ENCODE measurements at regions not wholly inside any gene's neighbourhood (a gene's known extent, or its start where the extent isn't known, plus 50 kb on each side); places are given as distances from the start of the nearest gene placed in this dataset.

DNA sequence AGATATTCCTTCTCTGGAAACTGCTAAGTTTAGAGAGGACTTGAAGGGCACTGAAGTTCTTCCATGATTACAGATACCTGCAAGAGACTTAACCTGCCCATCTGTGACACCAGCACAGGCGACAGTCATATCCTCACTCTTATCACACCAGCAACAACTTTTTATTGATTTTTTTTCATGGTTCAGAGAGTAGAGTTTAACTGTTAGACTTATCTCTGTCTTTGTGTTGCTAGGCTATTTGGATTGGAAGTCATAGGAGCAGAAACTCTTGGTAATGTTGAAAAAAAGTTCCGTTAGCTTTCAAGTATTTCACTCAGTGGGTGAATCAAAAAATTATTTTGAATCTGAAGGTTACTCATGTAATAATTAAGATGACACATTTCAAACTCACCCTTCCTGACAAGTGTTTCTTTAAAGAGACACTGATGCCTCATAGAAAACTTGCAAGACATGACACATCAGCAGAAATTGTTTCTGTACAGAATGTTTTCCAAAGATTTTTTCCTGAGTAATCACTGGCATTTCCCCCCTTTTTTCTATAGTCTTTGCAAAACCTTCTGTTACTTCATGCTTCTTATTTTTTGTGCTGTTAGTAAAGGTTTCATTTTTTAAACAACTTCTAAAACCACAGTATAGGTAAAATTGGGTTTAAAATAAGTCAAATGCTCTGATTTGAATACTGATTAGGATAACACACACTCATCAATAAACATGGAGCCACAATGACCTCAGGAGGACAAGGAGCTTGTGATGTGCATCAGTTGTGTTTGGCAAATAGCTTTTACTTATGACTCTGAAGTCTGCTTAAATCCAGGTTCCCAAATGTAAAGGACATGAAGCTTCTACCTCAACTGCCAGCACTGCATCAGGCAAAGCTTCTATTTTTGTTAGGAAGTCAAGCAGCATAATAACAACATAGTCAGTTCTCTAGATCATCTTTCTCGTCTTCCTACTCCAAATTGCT, 252.9 kb upstream of the MAN1A1 start:
- Histone ChIP-seq H3K27ac (ENCODE audit: low read length) (no peak overlapping the region), H3K79me2 (replicated peaks; ENCODE audit: insufficient read depth, low read length) (no peaks in the 10 kb centered on the region), H3K4me2 (ENCODE audit: low read length) (no peak overlapping the region), H3K27me3 (ENCODE audit: insufficient read depth, low read depth, low read length) (no peaks in the 10 kb centered on the region), H3K36me3 (ENCODE audit: insufficient read depth, low read length) (no peaks in the 10 kb centered on the region), H3K4me3 (ENCODE audit: low read length) (no peak overlapping the region), H4K20me1 (ENCODE audit: insufficient read depth) (no peaks in the 10 kb centered on the region), H3F3A (ENCODE audit: insufficient read depth, low read length, poor library complexity, severe bottlenecking) (no peaks in the 10 kb centered on the region), H3K9me2 (ENCODE audit: insufficient read depth, low read length) (no peaks in the 10 kb centered on the region), H2AFZ (ENCODE audit: low read depth, low read length) (no peak overlapping the region), H3K9ac (ENCODE audit: low read length) (no peak overlapping the region), H3K9me3 (ENCODE audit: low read length) (no peaks in the 10 kb centered on the region)
- TF ChIP-seq EP300 (conservative IDR thresholded peaks at IDR 0.05; ENCODE audit: poor library complexity, severe bottlenecking) (no peak), POLR2AphosphoS5 (IDR thresholded peaks at IDR 0.05) (no peak), RAD21 (conservative IDR thresholded peaks at IDR 0.05) (no peak), SMC3 (conservative IDR thresholded peaks at IDR 0.05; ENCODE audit: poor library complexity) (no peak), EZH2 (IDR thresholded peaks at IDR 0.05; ENCODE audit: borderline replicate concordance, insufficient read depth, low read length, poor library complexity, severe bottlenecking) (no peak), TAF1 (IDR thresholded peaks at IDR 0.05; ENCODE audit: low read depth) (no peak), MXI1 (conservative IDR thresholded peaks at IDR 0.05; ENCODE audit: poor library complexity, severe bottlenecking) (no peak)
- TF ChIP-seq, protein P1, sequence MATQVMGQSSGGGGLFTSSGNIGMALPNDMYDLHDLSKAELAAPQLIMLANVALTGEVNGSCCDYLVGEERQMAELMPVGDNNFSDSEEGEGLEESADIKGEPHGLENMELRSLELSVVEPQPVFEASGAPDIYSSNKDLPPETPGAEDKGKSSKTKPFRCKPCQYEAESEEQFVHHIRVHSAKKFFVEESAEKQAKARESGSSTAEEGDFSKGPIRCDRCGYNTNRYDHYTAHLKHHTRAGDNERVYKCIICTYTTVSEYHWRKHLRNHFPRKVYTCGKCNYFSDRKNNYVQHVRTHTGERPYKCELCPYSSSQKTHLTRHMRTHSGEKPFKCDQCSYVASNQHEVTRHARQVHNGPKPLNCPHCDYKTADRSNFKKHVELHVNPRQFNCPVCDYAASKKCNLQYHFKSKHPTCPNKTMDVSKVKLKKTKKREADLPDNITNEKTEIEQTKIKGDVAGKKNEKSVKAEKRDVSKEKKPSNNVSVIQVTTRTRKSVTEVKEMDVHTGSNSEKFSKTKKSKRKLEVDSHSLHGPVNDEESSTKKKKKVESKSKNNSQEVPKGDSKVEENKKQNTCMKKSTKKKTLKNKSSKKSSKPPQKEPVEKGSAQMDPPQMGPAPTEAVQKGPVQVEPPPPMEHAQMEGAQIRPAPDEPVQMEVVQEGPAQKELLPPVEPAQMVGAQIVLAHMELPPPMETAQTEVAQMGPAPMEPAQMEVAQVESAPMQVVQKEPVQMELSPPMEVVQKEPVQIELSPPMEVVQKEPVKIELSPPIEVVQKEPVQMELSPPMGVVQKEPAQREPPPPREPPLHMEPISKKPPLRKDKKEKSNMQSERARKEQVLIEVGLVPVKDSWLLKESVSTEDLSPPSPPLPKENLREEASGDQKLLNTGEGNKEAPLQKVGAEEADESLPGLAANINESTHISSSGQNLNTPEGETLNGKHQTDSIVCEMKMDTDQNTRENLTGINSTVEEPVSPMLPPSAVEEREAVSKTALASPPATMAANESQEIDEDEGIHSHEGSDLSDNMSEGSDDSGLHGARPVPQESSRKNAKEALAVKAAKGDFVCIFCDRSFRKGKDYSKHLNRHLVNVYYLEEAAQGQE (IDR thresholded peaks at IDR 0.05; ENCODE audit: borderline replicate concordance) = no peak
- TF ChIP-seq, protein P2, sequence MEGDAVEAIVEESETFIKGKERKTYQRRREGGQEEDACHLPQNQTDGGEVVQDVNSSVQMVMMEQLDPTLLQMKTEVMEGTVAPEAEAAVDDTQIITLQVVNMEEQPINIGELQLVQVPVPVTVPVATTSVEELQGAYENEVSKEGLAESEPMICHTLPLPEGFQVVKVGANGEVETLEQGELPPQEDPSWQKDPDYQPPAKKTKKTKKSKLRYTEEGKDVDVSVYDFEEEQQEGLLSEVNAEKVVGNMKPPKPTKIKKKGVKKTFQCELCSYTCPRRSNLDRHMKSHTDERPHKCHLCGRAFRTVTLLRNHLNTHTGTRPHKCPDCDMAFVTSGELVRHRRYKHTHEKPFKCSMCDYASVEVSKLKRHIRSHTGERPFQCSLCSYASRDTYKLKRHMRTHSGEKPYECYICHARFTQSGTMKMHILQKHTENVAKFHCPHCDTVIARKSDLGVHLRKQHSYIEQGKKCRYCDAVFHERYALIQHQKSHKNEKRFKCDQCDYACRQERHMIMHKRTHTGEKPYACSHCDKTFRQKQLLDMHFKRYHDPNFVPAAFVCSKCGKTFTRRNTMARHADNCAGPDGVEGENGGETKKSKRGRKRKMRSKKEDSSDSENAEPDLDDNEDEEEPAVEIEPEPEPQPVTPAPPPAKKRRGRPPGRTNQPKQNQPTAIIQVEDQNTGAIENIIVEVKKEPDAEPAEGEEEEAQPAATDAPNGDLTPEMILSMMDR (IDR thresholded peaks at IDR 0.05; ENCODE audit: poor library complexity, severe bottlenecking) = no peak

DNA sequence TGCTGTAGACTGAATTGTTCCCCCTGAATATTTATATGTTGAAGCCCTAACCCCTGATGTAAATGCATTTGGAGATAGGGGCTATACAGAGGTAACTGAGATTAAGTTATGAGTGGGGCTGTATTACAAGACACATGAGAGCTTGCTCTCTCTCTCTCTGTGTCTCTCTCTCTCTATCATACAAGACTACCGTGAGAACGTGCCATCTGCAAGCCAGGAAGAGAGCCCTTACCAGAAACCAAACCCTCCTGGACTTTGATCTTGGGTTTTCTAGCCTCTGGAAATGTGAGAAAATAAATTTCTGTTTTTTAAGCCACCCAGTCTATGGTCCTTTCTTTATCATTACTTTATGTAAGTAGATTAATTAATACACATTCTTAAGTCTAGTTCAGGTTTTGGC, 249.3 kb upstream of the MAN1A1 start:
- no peak overlapping the region for H3K4me3 ChIP-seq (ENCODE audit: low read length)
- H3K4me2 ChIP-seq (ENCODE audit: low read length) = no peak overlapping the region
- no peaks in the 10 kb centered on the region for H3K9me3 ChIP-seq (ENCODE audit: low read length)
- H3K36me3 ChIP-seq (ENCODE audit: insufficient read depth, low read length) = no peaks in the 10 kb centered on the region
- H2AFZ ChIP-seq (ENCODE audit: low read depth, low read length) = no peak overlapping the region
- H3F3A ChIP-seq (ENCODE audit: insufficient read depth, low read length, poor library complexity, severe bottlenecking) = no peaks in the 10 kb centered on the region
- H3K9ac ChIP-seq (ENCODE audit: low read length) = no peak overlapping the region
- no peaks in the 10 kb centered on the region for H3K27me3 ChIP-seq (ENCODE audit: insufficient read depth, low read depth, low read length)
- TF ChIP-seq, protein P1 (IDR thresholded peaks at IDR 0.05; ENCODE audit: borderline replicate concordance) = no peak
- TF ChIP-seq EZH2 (IDR thresholded peaks at IDR 0.05; ENCODE audit: borderline replicate concordance, insufficient read depth, low read length, poor library complexity, severe bottlenecking) (no peak), SMC3 (conservative IDR thresholded peaks at IDR 0.05; ENCODE audit: poor library complexity) (no peak), POLR2AphosphoS5 (IDR thresholded peaks at IDR 0.05) (no peak), EP300 (conservative IDR thresholded peaks at IDR 0.05; ENCODE audit: poor library complexity, severe bottlenecking) (no peak), MXI1 (conservative IDR thresholded peaks at IDR 0.05; ENCODE audit: poor library complexity, severe bottlenecking) (no peak), TAF1 (IDR thresholded peaks at IDR 0.05; ENCODE audit: low read depth) (no peak), RAD21 (conservative IDR thresholded peaks at IDR 0.05) (no peak)
- TF ChIP-seq, protein P2 (IDR thresholded peaks at IDR 0.05; ENCODE audit: poor library complexity, severe bottlenecking) = no peak
- H4K20me1 ChIP-seq (ENCODE audit: insufficient read depth) = no peaks in the 10 kb centered on the region
- no peak overlapping the region for H3K27ac ChIP-seq (ENCODE audit: low read length)
- H3K79me2 ChIP-seq (replicated peaks; ENCODE audit: insufficient read depth, low read length) = no peaks in the 10 kb centered on the region
- no peaks in the 10 kb centered on the region for H3K9me2 ChIP-seq (ENCODE audit: insufficient read depth, low read length)

Measured in neural cell (in vitro differentiated cells).